HG02870 (cell line): ENCODE measurements at regions not wholly inside any gene's neighbourhood (a gene's known extent, or its start where the extent isn't known, plus 50 kb on each side); places are given as distances from the start of the nearest gene placed in this dataset.

Experiments used
- ATAC-seq: cut with Tn5 transposase; IDR thresholded peaks from one replicate; pipeline ENCODE4 v1.9.1; 2021; ENCODE audit warnings: mild to moderate bottlenecking, moderate library complexity; ENCODE audit not compliant: unreplicated experiment

DNA sequence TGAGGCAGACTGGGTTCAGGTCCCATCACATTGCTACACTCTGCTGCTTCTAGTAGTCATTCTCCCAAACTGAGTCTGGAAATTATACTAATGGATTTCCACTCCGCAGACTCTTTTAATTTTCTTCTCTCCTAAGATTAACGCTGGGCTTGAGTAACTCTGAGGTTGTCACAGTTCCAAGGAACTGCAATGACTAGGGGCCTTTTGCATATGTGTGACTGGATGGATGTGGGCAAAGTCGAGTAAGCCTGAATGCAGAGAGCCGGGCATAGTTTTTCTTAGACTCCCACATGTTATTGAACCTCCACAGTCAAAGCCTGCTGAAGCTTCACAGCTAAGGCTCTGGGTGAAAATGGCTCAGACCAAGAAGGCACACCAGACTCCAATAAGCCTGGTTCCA is 160.9 kb upstream of the PROX1 start:
- ATAC-seq = no peak

DNA sequence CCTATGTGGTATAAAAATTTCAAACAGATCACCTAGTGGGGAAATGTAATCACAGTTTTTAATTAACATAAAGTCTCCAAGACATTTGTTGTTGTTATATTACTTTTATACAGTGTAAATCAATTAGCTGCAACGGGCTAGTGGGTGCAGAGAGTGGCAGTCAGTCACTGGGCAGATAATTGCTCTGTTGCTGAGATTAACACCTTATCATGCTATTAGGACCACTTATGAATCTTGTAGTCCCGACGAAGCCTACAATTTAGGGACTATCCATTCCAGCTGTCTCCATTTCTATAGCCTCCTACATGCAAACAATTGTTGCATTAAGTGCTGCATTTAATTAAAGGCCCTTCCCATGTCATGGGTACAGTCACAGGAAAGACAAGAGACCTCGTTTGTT is 158.9 kb upstream of the PROX1 start:
- ATAC-seq = no peak

DNA sequence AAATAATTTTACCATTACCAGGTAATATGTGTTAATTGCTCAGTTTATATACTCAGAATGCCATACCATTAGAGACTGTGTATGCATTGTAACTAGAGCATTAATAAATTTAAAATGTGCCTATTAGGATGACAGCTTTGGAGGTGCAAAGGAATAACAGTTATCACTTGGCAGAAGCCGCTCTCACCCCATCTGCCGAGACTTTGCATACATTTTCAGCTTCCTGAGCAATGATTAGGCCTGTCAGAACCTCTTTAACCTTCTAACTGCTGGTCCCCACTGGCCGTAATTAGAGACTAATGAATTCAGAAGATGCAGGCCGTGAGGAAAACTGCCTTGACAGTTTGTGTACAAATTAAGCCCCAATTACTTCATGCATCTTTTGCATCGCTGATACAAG is 158.0 kb upstream of the PROX1 start:
- no peak for ATAC-seq

DNA sequence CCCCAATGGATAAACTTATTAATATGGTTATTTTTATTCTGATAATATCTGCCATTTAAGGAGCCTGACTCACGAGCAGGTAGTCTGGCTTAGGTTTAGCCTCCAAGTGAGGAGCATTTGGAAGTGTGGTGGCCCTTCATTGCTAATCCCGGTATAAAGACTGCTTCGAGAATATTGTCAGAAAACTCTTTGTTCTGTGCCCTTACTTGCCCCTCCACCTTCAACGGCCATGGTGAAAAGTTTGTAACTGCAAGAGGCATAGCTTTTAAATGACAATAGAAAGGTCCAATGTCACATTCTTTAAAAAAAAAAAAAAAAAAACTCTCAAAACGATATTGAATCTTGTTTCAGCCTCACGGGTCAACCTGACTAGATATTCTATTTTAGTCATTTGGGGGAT is 157.4 kb upstream of the PROX1 start:
- ATAC-seq = no peak

DNA sequence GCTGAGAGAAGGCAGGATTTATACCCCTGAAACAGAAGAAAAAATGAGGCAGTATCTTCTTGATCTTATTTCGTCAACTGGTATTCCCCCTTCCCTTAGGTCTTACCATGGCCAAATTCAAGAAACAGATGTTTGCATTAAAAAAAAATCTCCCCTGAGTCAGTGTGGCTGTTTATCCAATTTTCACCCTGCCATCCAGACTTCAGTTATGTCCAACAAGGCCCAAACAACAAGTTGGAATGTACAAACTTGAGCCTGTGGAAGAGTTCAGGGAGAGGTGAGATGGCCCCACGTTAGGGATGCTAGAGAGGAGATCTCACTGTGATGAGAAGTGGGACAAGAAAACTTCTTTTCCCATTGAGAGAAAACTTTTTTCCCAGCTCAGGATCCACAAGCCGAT is 147.2 kb upstream of the PROX1 start:
- no peak for ATAC-seq

DNA sequence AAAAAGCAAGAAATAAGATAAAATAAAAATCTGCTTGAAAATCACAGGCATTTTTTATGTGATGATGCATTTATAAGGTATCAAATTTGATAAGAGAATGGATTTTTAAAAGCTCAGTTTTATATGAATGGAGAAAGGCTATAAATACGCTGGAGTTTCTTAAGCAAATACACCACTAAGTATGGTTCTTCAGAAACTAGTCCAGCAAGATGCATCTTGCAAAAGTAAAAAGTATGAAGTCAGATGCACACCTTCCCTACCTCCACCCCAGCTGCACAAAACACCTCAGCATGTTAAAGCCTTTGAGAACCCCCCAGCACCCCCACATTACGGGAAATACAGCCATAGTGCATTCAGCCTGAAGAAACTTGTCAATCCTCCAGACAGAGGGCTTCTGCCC is 143.1 kb upstream of the PROX1 start:
- ATAC-seq = no peak

DNA sequence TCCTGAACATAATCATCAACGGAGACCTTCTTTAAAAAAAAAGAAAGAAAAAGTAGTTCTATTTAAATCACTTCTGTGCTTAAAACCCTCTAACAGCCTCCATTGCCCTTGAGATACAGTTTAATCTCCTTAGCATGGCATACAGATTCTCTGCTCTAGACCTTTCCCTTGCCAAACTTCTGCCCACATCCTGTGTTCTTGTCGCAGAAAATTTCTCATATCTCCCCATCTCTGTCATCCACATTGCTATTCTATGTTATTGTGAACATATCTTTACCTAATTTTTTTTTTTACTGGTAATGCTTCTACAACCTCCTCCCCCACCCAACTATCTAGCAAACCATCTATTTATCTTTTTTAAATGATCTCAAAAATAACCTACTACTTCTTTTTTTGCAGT is 135.7 kb upstream of the PROX1 start:
- ATAC-seq = no peak

DNA sequence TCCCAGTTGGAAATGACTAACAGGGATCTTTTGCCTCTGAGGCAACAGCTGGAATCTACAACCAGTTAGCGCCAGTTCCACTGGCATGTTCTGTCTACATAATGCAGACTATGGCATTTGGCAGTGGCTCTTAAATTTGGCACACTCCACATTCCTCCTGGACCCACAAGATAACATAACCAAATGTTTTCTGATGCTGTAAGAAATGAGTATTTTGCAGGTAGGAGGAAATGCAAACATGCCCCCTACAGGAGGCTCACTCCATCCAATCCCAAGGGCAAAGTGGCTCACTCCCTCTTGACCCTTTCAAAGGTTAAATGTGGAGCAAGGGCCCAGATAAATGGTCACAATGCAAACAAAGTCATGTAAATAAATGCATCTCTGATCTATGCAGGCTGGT is 129.2 kb upstream of the PROX1 start:
- ATAC-seq = no peak

DNA sequence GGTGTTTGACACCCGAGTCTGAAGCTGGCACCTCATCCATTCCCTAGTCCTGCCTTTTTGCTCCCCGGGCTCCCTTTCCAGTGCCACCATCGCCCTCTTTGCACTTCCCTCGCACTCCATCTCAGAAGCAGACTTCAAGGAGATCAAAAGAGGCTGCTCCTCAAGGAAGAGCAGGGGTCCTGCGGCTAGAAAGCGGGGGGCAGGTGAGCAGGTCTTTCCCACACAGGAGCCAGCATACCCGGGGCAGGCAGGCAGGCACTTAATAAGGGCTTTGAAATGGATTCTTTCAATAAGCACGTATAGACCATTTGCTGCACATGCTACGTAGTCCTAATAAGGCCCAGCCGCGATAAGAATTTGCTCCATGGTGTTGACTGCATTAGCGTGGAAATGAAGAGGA is 125.9 kb upstream of the PROX1 start:
- no peak for ATAC-seq

DNA sequence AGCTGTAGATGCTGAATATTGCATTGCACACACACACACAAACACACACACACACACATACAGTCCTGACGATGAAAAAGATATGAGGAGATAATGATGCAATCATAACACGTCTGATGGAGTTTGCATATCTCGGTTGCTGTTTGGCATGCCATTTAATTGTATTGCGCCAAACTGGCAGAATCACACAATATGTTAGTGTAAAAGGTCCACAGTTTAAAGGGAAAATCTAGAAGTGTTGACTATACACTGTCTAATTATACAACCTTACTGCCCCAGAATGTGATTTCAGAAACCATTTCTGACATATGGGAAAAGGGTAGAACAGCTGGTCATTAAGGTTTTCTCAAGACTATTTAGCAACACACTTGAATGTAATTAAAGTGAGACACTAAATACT is 123.7 kb upstream of the PROX1 start:
- no peak for ATAC-seq

DNA sequence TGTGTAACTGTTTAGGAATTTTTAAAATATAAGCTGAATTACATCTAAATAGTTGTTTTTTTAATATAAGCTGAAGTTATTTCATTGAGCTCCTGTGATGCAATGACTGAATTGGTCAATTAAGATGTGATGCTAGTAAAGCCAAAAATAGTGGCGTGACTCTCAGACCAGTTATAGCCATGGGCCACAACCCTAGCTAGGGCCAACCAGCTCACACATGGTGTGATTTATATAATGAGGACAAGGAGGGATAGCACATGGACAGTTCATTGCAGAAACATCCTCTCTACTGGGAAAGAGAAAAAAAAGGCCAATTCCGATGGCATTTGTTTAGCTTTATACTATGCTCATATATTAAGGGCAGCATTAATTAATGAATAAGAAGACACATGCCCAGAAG is 119.3 kb upstream of the PROX1 start:
- no peak for ATAC-seq

DNA sequence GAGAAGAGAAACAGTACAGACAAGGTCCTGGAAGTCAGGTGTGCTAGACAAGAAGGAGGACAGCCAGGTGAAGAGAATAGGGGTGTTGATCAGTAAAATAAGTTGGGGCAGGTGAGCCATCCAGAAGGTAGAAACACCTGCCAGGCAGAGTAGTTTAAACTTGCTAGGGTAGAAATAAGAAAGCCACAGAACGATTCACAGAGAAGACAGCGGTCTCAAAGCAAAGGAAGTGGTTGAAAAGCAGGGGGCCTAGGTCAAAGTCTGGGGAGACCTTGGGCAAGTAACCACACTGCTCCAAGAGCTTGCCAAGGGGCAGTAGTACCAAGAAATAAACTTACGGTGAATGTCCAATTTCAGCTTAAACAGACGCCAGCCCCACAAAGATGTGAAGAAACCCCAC is 116.6 kb upstream of the PROX1 start:
- ATAC-seq = no peak

DNA sequence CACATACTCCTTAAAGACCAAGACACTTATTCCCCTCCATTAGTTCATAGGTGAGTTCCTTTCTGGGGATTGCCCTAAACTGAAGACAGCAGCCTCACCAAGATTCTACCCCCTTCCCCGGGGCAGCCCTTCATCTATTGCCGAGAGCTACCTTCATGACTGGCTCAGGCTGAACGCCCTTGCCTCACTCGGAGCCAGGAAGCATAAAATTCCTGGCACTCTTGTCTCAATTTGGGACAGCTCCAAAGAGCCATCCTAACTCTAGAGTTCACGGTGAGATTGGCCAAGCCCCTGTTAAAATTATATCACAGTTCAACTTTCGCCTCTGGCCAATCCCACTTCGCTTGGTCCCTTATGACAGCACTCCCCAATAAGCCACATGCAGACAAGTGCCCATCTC is 113.0 kb upstream of the PROX1 start:
- no peak for ATAC-seq

DNA sequence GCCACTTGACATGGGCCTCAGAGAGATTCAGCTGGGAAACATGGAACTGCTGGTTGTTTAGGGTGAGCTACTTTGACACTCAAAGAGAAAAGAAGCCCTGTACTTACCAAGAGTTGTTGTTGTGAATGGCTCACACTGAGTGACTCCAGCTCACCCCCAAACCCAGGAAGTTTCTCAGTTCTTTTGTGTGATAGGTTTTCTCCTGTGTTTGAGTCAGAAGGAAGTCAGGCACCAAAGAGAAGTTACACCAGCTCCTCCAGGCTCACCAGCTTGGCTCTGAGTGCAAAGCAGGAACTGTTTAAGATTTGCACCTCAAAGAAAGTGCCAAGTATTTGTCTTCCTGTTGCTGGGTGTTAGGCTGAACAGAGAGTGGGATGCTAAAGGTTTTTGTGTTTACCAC is 111.2 kb upstream of the PROX1 start:
- ATAC-seq = no peak

DNA sequence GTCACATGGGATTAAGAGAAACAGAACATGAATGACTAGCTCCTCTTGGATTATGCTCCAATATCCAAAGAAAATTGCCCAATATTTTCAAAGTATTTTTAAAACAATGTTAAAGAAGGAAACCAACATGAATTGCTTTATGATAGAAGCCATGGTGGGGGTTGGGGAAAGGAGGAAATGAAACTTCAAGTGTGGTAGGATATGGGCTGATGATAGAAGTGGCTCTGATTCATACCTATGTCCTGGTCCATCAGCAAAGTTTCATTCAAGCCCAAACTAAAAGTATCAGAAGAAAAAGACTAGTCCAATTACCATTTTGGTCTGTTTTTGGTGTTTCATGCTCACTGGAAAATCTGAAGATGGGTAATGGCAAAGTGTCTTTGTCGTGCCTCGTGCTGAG is 104.2 kb upstream of the PROX1 start:
- ATAC-seq = no peak

DNA sequence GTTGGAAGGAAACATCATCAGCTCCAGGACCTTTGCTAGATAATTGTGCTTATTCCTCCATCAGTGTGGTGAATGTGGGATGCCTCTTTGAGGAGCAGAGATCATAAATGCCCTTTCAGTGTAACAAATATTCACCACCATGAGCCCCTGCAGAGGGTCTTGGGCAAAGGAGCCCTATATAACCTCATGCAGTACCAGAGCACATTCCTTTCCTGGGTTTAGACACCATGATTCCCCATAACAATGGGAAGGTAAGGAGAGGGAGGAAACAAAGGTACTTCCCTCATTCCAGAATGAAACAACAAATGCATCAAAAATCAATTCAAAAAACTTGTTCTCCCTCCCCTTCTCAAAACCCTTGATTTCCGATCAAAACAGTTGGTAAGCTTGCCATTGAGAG is 103.4 kb upstream of the PROX1 start:
- no peak for ATAC-seq

DNA sequence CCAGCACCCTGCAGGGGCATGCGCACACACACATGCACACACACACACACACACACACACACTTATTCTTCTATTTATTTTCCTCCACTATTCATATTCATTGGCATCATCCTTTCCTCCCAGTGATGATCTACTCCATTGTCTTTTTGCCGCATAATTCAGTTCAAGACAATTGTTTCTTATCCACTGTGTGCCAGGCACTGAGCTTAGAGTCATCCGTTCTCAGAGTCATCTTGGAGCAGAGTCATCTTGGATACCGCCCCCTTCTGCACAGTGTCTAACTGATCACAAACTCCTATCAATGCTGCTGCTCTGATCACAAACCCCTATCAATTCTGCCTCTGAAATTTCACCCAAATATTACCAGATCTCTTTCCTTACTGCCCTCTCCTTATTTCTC is 102.8 kb upstream of the PROX1 start:
- ATAC-seq = no peak

DNA sequence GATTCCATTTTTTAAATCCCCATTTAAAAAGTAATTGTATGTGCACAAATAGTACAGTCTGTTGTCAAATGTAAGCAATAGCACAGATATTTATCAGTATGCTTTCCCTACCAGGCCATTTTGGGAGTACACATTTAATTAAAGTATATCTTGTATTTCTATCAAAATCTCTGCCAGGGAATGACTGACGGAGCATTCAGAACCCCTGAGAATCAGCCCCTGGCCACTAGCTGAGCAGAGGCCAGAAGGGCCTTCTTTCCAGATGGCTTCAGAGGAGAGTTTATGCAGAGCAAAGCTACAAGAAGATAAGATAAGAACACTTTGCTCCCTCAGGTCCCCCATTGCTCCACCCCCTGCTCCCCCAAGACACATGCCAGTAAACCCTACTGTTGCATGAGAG is 99.9 kb upstream of the PROX1 start:
- no peak for ATAC-seq

DNA sequence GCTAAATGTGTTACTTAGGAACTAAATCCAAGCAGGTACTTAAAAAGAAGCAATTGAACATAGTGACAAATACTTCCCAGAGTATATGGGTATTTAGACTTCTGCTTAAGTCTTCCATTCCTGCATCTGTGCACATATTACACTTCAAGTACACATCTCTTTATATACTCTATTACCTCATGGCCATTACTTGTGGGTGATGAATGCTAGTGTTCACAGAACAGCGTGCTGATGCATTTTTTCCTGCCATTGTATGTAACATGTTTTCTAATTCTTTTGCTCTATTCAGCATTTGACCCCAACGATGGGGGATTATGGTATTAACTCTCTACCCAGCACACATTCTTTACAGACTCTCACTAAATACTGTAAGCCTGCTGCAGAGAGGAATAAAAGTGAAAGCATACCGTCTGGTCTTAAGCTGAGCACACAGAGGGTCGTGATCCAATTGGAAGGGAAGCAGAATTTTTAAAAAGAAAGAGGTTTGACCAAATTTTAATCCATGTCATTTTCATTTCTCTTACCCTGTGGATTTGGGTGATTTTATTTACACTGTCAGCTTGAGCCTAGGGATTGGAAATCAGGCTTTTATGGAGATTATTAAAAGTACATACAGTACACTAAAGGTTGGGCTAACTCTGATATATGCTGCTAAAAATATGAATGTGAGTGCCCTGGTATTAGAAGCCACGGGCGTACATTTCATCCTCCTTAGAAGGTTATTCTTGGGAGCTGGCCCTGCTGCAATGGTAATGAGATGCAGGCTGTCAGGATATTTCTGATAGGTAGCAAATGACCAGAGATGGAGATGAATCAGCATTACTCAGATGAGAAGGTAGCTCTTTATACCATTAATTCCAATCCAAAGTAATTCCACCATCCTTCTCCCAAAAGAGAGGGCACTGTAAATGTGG is 95.5 kb upstream of the PROX1 start:
- ATAC-seq = no peak

DNA sequence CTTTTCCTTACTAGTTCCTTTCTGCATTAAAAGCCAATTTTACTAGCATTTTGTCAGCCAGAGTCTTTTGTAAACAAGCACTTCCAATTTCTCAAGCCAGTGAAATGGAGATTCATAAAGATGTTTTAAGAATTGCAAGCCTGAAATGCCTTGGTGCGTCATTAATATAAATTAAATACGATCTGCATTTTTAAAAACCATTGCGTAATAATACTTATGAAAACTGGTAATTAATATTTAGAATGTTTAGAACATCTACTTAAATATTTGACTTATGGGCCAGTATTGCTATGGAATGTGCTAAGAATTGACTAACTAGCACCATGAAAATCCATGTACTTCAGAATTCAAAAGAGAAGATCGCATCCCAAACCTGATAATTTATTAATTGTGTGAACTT is 89.1 kb upstream of the PROX1 start:
- ATAC-seq = no peak

DNA sequence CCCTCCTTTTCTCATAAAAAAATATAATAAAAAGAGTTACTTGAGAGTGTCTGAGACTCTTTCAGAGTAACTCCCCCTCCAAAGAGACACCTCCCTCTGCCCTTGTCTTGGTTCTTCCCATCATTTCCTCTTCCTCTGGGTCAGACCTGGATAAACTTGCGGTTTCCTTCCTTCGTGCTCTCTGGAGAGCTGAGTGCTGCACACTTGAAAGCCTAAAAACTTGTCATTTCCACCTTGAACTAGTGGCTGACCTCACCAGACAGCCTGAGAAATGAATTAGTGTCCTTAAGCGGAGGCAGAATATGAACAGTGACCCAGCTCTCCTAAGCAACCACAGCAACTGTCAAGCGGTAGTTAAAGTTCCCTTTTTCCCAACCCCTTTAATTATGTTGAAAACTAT is 88.4 kb upstream of the PROX1 start:
- ATAC-seq = no peak

DNA sequence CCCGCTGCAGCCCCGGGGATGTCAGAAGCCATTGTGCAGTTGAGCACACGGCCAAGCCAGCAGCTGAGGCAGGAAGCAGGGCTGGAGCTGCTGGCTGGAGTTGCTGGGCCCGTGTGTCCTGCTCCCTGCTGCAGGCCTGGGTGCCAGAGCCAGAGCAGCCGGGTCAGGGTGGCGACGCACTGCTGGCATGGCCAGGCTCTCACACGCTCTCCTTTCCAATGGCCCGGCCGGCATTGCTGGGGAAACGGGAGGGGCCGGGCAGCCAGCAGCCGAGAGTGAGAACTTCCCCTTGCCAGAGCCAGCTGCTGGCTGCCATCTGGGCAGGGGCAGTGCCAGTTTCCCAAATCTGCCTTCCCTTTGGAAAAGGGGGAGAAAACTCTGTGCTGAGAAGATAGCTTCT is 82.4 kb upstream of the PROX1 start:
- no peak for ATAC-seq

DNA sequence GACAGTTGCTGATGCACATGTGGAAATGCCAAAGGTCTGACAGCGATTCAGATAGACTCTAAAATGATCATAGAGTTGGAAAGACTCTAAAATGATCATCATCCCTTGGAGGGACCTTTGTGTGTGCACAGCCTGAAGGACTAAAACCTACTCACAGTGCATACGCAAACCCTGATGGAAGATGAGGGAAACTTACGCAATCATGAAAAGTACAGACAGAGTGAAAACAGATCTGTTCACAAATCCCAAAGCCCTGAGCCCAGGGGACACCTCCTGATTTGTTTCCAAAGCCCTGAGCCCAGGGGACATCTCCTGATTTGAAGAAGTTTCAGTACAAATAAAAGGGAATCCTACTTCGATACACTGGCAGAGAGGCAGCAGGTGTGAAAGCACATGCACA is 79.3 kb upstream of the PROX1 start:
- ATAC-seq = no peak
